Hepatocyte (in vitro differentiated cells): ENCODE measurements at regions not wholly inside any gene's neighbourhood (a gene's known extent, or its start where the extent isn't known, plus 50 kb on each side); places are given as distances from the start of the nearest gene placed in this dataset.

ENCODE experiments used
- DNase-seq: peaks from one replicate; pipeline ENCODE4 v3.0.0-alpha.2; 2016; ENCODE audit warnings: low spot score
- H2AFZ ChIP-seq: fragments of 200-600 bp; sonication (generic); 2 replicates; pipeline ENCODE4 v1.6.0; 2016; ENCODE audit warnings: antibody characterized with exemption, mild to moderate bottlenecking
- H3K27ac ChIP-seq: fragments of 200-600 bp; sonication (generic); 2 replicates; pipeline ENCODE4 v1.5.1; 2016; ENCODE audit warnings: mild to moderate bottlenecking
- H3K27me3 ChIP-seq: fragments of 200-600 bp; sonication (generic); 2 replicates; pipeline ENCODE4 v1.6.1; 2016
- H3K36me3 ChIP-seq: fragments of 200-600 bp; sonication (generic); replicated peaks from 2 replicates; pipeline ENCODE4 v1.5.1; 2016; ENCODE audit warnings: low read depth; ENCODE audit not compliant: insufficient read depth
- H3K4me1 ChIP-seq: fragments of 200-600 bp; sonication (generic); 2 replicates; pipeline ENCODE4 v1.5.1; 2016; ENCODE audit warnings: mild to moderate bottlenecking, moderate library complexity; ENCODE audit not compliant: insufficient read depth
- H3K4me2 ChIP-seq: fragments of 200-600 bp; sonication (generic); 2 replicates; pipeline ENCODE4 v1.6.0; 2016
- H3K4me3 ChIP-seq: fragments of 200-600 bp; sonication (generic); 2 replicates; pipeline ENCODE4 v1.5.1; 2016; ENCODE audit warnings: mild to moderate bottlenecking
- H3K79me2 ChIP-seq: fragments of 200-600 bp; sonication (generic); 2 replicates; pipeline ENCODE4 v1.6.0; 2017; ENCODE audit warnings: mild to moderate bottlenecking
- H3K9me2 ChIP-seq: fragments of 200-600 bp; sonication (generic); replicated peaks from 2 replicates; pipeline ENCODE4 v1.6.0; 2017; ENCODE audit warnings: mild to moderate bottlenecking; ENCODE audit not compliant: insufficient read depth
- H3K9me3 ChIP-seq: fragments of 200-600 bp; sonication (generic); 2 replicates; pipeline ENCODE4 v1.5.1; 2016; ENCODE audit warnings: low read depth, mild to moderate bottlenecking
- H4K20me1 ChIP-seq: fragments of 200-600 bp; sonication (generic); 2 replicates; pipeline ENCODE4 v1.6.0; 2016; ENCODE audit warnings: mild to moderate bottlenecking; ENCODE audit not compliant: insufficient read depth, poor library complexity, severe bottlenecking
- CTCF ChIP-seq: fragments of 200-600 bp; sonication (generic); IDR thresholded peaks from 2 replicates; pipeline ENCODE4 v1.5.1; 2016; ENCODE audit warnings: antibody characterized with exemption, mild to moderate bottlenecking; ENCODE audit not compliant: poor library complexity
- EZH2 ChIP-seq: fragments of 200-600 bp; sonication (generic); IDR thresholded peaks from 2 replicates; pipeline ENCODE4 v1.6.1; 2016; ENCODE audit warnings: antibody characterized with exemption, mild to moderate bottlenecking, borderline replicate concordance
- EZH2phosphoT487 ChIP-seq: fragments of 200-600 bp; sonication (generic); IDR thresholded peaks from one replicate; pipeline ENCODE4 v1.6.1; 2018; ENCODE audit warnings: antibody characterized with exemption, mild to moderate bottlenecking, low read depth, moderate library complexity; ENCODE audit not compliant: unreplicated experiment, severe bottlenecking
- WGBS: methylation state at CpG from one replicate; pipeline ENCODE4 v1.1.6; 2016; ENCODE audit warnings: low lambda C conversion rate; ENCODE audit errors: missing lambda C conversion rate; 5-methylcytosine and 5-hydroxymethylcytosine counted together

GRCh38 chr14:89660166-89660565, 243.1 kb upstream of the FOXN3 start:
- TF ChIP-seq CTCF (no peak), EZH2 (no peak), EZH2phosphoT487 (no peak)
- H3K27ac ChIP-seq = peak overlapping the region; percentile 43
- no peaks in the 10 kb centered on the region for H3K9me3 ChIP-seq
- H3K36me3 ChIP-seq = no peaks in the 10 kb centered on the region
- no peak overlapping the region for H3K4me3 ChIP-seq
- H3K4me1 ChIP-seq = no peaks in the 10 kb centered on the region
- H3K79me2 ChIP-seq = no peaks in the 10 kb centered on the region
- DNase-seq = peak; percentile 13
- no peaks in the 10 kb centered on the region for H4K20me1 ChIP-seq
- 44% methylated on average over 5 of the region's 5 CpGs for WGBS
- H3K9me2 ChIP-seq = no peaks in the 10 kb centered on the region
- no peaks in the 10 kb centered on the region for H3K27me3 ChIP-seq
- peak overlapping the region; percentile 1 for H3K4me2 ChIP-seq
- H2AFZ ChIP-seq = no peak overlapping the region

- Histone ChIP-seq H3K27ac (no peak overlapping the region), H3K4me2 (no peak overlapping the region), H3K79me2 (no peaks in the 10 kb centered on the region), H4K20me1 (no peaks in the 10 kb centered on the region), H2AFZ (no peak overlapping the region), H3K9me3 (no peaks in the 10 kb centered on the region), H3K4me3 (no peak overlapping the region), H3K27me3 (no peaks in the 10 kb centered on the region), H3K9me2 (no peaks in the 10 kb centered on the region), H3K4me1 (no peaks in the 10 kb centered on the region), H3K36me3 (no peaks in the 10 kb centered on the region)
- DNase-seq = no peak
- 68% methylated on average over 7 of the region's 7 CpGs for WGBS
- no peak for TF ChIP-seq EZH2
- no peak for TF ChIP-seq CTCF
- no peak for TF ChIP-seq EZH2phosphoT487
Measured at GRCh38 chr14:89658977-89659670, 242.1 kb upstream of the FOXN3 start.

GRCh38 chr14:89657014-89657413, 240.0 kb upstream of the FOXN3 start:
- H3K4me3 ChIP-seq = no peak overlapping the region
- no peaks in the 10 kb centered on the region for H3K27me3 ChIP-seq
- no peaks in the 10 kb centered on the region for H3K4me1 ChIP-seq
- no peaks in the 10 kb centered on the region for H3K9me2 ChIP-seq
- TF ChIP-seq EZH2phosphoT487 (no peak), CTCF (no peak), EZH2 (no peak)
- H3K27ac ChIP-seq = no peak overlapping the region
- H3K9me3 ChIP-seq = no peaks in the 10 kb centered on the region
- no peak for DNase-seq
- WGBS = 96% methylated on average over 1 of the region's 1 CpG
- no peaks in the 10 kb centered on the region for H3K79me2 ChIP-seq
- H3K4me2 ChIP-seq = no peak overlapping the region
- H2AFZ ChIP-seq = no peak overlapping the region
- no peaks in the 10 kb centered on the region for H4K20me1 ChIP-seq
- H3K36me3 ChIP-seq = no peaks in the 10 kb centered on the region

GRCh38 chr14:89654998-89655397, 238.0 kb upstream of the FOXN3 start:
- 59% methylated on average over 1 of the region's 1 CpG for WGBS
- H3K4me1 ChIP-seq = no peaks in the 10 kb centered on the region

More at GRCh38 chr14:89654998-89655397, 238.0 kb upstream of the FOXN3 start:
- Histone ChIP-seq H3K79me2 (no peaks in the 10 kb centered on the region), H3K36me3 (no peaks in the 10 kb centered on the region), H3K4me2 (no peak overlapping the region), H3K27ac (no peak overlapping the region), H3K9me3 (no peaks in the 10 kb centered on the region), H2AFZ (no peak overlapping the region), H4K20me1 (no peaks in the 10 kb centered on the region), H3K9me2 (no peaks in the 10 kb centered on the region), H3K27me3 (no peaks in the 10 kb centered on the region), H3K4me3 (no peak overlapping the region)
- no peak for TF ChIP-seq CTCF
- TF ChIP-seq EZH2phosphoT487 = no peak
- TF ChIP-seq EZH2 = no peak
- DNase-seq = no peak
